ENCODE measurements at regions not wholly inside any gene's neighbourhood (a gene's known extent, or its start where the extent isn't known, plus 50 kb on each side); places are given as distances from the start of the nearest gene placed in this dataset.

- Histone ChIP-seq H3K4me3 (no peak overlapping the region), H3K27me3 (replicated peaks; ENCODE audit: insufficient read depth) (no peaks in the 10 kb centered on the region), H3K9me3 (no peaks in the 10 kb centered on the region), H3K27ac (no peak overlapping the region), H3K4me1 (ENCODE audit: control insufficient read depth in 1 of 2, low read depth in 2 of 2) (no peaks in the 10 kb centered on the region), H3K36me3 (no peaks in the 10 kb centered on the region)
- DNase-seq (ENCODE audit: low spot score) (no peak), ATAC-seq (ENCODE audit: insufficient number of reproducible peaks, low FRiP score, low read depth) (no peak)
- TF ChIP-seq, protein P1, sequence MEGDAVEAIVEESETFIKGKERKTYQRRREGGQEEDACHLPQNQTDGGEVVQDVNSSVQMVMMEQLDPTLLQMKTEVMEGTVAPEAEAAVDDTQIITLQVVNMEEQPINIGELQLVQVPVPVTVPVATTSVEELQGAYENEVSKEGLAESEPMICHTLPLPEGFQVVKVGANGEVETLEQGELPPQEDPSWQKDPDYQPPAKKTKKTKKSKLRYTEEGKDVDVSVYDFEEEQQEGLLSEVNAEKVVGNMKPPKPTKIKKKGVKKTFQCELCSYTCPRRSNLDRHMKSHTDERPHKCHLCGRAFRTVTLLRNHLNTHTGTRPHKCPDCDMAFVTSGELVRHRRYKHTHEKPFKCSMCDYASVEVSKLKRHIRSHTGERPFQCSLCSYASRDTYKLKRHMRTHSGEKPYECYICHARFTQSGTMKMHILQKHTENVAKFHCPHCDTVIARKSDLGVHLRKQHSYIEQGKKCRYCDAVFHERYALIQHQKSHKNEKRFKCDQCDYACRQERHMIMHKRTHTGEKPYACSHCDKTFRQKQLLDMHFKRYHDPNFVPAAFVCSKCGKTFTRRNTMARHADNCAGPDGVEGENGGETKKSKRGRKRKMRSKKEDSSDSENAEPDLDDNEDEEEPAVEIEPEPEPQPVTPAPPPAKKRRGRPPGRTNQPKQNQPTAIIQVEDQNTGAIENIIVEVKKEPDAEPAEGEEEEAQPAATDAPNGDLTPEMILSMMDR (IDR thresholded peaks at IDR 0.05): no peak
Observed at GRCh38 chr20:20843982-20844381, 131.5 kb upstream of the RALGAPA2 start.

GRCh38 chr20:20839771-20840170 is 127.3 kb upstream of the RALGAPA2 start:
- H3K4me1 ChIP-seq (ENCODE audit: control insufficient read depth in 1 of 2, low read depth in 2 of 2): no peaks in the 10 kb centered on the region
- H3K27me3 ChIP-seq (replicated peaks; ENCODE audit: insufficient read depth): no peaks in the 10 kb centered on the region
- H3K9me3 ChIP-seq: no peaks in the 10 kb centered on the region
- H3K4me3 ChIP-seq: no peak overlapping the region
- H3K36me3 ChIP-seq: no peaks in the 10 kb centered on the region
- TF ChIP-seq, protein P1 (IDR thresholded peaks at IDR 0.05): no peak
- ATAC-seq (ENCODE audit: insufficient number of reproducible peaks, low FRiP score, low read depth) (no peak), DNase-seq (ENCODE audit: low spot score) (no peak)
- no peak overlapping the region for H3K27ac ChIP-seq

DNA sequence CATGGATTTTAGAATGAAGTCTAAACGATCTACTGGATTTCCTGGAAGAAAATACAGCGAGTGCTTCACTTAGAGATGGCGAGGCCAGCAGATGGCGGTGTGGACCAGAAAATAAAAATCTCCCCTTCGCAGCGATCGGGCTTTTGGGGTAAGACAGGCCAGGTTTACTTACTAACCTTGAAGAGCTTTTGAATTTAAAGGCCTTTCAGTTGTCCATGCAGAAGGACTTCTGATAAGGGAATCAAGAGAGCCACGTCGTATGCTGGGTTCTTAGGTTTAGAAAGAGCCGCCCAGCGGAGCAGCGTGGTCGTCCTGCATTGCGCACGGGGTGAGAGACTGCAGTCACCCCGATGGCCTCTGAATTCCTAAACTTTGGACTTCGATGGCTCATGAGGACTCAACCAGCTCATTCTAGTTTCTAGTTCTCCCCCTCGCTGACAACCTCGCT is 125.2 kb upstream of the RALGAPA2 start:
- Histone ChIP-seq H3K27ac (no peak overlapping the region), H3K9me3 (no peaks in the 10 kb centered on the region), H3K4me1 (ENCODE audit: control insufficient read depth in 1 of 2, low read depth in 2 of 2) (no peaks in the 10 kb centered on the region), H3K27me3 (replicated peaks; ENCODE audit: insufficient read depth) (no peaks in the 10 kb centered on the region), H3K4me3 (peak overlapping the region; percentile 14), H3K36me3 (no peaks in the 10 kb centered on the region)
- TF ChIP-seq, protein P1 (IDR thresholded peaks at IDR 0.05): peak; percentile 48
- DNase-seq (ENCODE audit: low spot score) (no peak), ATAC-seq (ENCODE audit: insufficient number of reproducible peaks, low FRiP score, low read depth) (no peak)

DNA sequence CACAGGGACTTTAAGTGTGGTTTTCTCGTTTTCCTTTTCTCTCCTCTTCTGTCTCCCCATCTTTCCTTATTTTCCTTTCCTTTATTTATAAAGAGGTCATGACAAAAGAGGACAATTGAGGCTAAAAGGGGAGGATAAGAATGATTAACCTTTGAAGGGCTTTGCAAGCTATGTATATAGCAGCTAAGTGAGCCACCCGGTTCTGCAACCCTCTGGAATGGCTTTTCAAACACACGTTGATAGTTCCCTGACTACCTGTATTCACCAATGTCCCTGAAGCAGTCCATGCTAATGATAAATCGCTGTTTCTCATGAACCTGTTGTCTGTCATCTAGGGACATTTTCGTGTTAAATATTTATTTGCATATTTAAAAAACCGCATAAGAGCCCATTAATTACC is 124.4 kb upstream of the RALGAPA2 start:
- TF ChIP-seq, protein P1 (IDR thresholded peaks at IDR 0.05): no peak
- DNase-seq (ENCODE audit: low spot score): no peak
- ATAC-seq (ENCODE audit: insufficient number of reproducible peaks, low FRiP score, low read depth): no peak
- no peaks in the 10 kb centered on the region for H3K27me3 ChIP-seq (replicated peaks; ENCODE audit: insufficient read depth)
- H3K36me3 ChIP-seq: no peaks in the 10 kb centered on the region
- H3K4me1 ChIP-seq (ENCODE audit: control insufficient read depth in 1 of 2, low read depth in 2 of 2): no peaks in the 10 kb centered on the region
- no peaks in the 10 kb centered on the region for H3K9me3 ChIP-seq
- H3K27ac ChIP-seq: no peak overlapping the region
- no peak overlapping the region for H3K4me3 ChIP-seq

DNA sequence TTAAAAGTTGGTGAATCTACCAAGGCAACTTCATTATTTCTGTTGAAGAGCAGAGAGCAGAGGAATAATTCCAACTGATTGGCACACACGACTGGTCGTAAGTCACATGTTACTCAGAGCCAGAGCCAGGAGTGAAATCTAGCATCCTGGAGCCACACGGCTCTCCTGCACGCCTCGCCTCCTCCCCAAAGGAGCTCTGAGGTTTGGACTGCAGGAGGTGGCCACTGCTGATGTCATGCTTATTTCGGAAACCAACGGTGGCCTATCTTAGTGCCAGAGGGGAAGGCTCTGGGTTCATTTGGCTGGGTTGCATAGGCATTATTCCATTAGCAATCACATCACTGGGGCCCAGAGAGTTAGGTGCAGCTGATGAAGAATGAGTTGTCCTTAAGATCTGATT is 123.5 kb upstream of the RALGAPA2 start:
- H3K4me3 ChIP-seq: no peak overlapping the region
- DNase-seq (ENCODE audit: low spot score) (no peak), ATAC-seq (ENCODE audit: insufficient number of reproducible peaks, low FRiP score, low read depth) (no peak)
- H3K36me3 ChIP-seq: no peaks in the 10 kb centered on the region
- H3K4me1 ChIP-seq (ENCODE audit: control insufficient read depth in 1 of 2, low read depth in 2 of 2): no peaks in the 10 kb centered on the region
- H3K27ac ChIP-seq: no peak overlapping the region
- H3K9me3 ChIP-seq: no peaks in the 10 kb centered on the region
- TF ChIP-seq, protein P1 (IDR thresholded peaks at IDR 0.05): no peak
- no peaks in the 10 kb centered on the region for H3K27me3 ChIP-seq (replicated peaks; ENCODE audit: insufficient read depth)
